PFSK-1 (cell line): ENCODE measurements at regions not wholly inside any gene's neighbourhood (a gene's known extent, or its start where the extent isn't known, plus 50 kb on each side); places are given as distances from the start of the nearest gene placed in this dataset.

Experiments
- FOXP2 ChIP-seq: optimal IDR thresholded peaks from 2 replicates; pipeline ENCODE3; 2011; ENCODE audit warnings: borderline replicate concordance, control low read depth, inconsistent platforms; ENCODE audit not compliant: insufficient read depth; ENCODE audit errors: extremely low read length, extremely low read depth
- POLR2AphosphoS5 ChIP-seq: IDR thresholded peaks from 2 replicates; pipeline ENCODE4 v1.6.1; 2012; ENCODE audit warnings: low read depth, mild to moderate bottlenecking, control low read depth, low read length, moderate library complexity
- SIN3A ChIP-seq: IDR thresholded peaks from 2 replicates; pipeline ENCODE4 v1.6.1; 2012; ENCODE audit warnings: mild to moderate bottlenecking, low read length, moderate library complexity, borderline replicate concordance; ENCODE audit not compliant: insufficient read depth
- TAF1 ChIP-seq: IDR thresholded peaks from 2 replicates; pipeline ENCODE4 v1.6.1; 2012; ENCODE audit warnings: low read length, control low read depth, borderline replicate concordance; ENCODE audit not compliant: insufficient read depth
- TF ChIP-seq, protein P1 (sequence below), 2 experiments: IDR thresholded peaks; 2 replicates each; pipeline versions ENCODE4 v1.6.1 to v1.8.0; 2011 to 2012; ENCODE audit warnings: low read depth in 2 of 2, low read length in 2 of 2, control low read depth in 1 of 2, inconsistent platforms in 1 of 2, mild to moderate bottlenecking in 1 of 2, moderate library complexity in 1 of 2; ENCODE audit not compliant: insufficient read depth in 1 of 2

DNA sequence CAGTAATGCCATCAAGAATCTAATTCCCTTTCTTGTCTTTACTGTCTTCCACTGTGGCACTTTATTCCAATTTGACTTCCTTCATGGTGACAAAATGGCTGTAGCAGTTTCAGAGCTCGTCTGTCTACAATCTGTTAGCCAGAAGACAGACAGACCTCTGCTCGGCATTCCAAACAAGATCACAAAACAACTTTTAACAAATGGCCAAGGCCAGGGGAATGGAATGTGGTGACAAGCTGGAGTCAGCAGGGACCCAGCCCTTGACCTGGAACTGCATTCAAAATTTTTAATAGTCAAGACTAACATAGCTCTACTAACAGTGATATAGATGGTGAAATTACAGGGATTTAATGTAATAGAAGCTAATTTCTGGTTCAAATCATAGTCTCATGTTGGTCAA lies 637.2 kb downstream of the ETS1 start:
- TF ChIP-seq TAF1 (no peak), FOXP2 (no peak), SIN3A (no peak), POLR2AphosphoS5 (no peak)
- TF ChIP-seq, protein P1, sequence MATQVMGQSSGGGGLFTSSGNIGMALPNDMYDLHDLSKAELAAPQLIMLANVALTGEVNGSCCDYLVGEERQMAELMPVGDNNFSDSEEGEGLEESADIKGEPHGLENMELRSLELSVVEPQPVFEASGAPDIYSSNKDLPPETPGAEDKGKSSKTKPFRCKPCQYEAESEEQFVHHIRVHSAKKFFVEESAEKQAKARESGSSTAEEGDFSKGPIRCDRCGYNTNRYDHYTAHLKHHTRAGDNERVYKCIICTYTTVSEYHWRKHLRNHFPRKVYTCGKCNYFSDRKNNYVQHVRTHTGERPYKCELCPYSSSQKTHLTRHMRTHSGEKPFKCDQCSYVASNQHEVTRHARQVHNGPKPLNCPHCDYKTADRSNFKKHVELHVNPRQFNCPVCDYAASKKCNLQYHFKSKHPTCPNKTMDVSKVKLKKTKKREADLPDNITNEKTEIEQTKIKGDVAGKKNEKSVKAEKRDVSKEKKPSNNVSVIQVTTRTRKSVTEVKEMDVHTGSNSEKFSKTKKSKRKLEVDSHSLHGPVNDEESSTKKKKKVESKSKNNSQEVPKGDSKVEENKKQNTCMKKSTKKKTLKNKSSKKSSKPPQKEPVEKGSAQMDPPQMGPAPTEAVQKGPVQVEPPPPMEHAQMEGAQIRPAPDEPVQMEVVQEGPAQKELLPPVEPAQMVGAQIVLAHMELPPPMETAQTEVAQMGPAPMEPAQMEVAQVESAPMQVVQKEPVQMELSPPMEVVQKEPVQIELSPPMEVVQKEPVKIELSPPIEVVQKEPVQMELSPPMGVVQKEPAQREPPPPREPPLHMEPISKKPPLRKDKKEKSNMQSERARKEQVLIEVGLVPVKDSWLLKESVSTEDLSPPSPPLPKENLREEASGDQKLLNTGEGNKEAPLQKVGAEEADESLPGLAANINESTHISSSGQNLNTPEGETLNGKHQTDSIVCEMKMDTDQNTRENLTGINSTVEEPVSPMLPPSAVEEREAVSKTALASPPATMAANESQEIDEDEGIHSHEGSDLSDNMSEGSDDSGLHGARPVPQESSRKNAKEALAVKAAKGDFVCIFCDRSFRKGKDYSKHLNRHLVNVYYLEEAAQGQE (IDR thresholded peaks at IDR 0.05; ENCODE audit: insufficient read depth in 1 of 2, low read depth in 2 of 2, low read length in 2 of 2), result no peak

DNA sequence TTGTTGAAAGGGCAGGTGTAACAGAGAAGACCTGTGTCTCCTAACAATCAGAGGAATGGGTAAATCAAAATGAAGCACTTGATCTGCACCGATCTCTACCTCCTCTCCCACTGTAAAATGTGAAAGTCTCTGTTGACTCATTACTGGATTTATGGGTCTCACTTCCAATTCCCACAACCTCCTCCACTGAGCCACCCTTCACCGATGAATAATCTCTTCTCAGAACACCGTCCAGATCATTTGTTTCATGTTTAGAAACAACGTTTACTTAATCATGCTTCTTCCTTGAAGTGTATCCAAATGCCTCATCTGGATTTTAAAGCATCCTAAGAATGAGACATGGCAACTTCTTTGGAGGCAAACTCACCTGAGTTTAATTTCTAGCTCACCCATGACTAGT lies 643.6 kb downstream of the ETS1 start:
- no peak for TF ChIP-seq SIN3A
- no peak for TF ChIP-seq POLR2AphosphoS5
- no peak for TF ChIP-seq FOXP2
- no peak for TF ChIP-seq TAF1
- TF ChIP-seq, protein P1 (IDR thresholded peaks at IDR 0.05; ENCODE audit: insufficient read depth in 1 of 2, low read depth in 2 of 2, low read length in 2 of 2), result no peak

DNA sequence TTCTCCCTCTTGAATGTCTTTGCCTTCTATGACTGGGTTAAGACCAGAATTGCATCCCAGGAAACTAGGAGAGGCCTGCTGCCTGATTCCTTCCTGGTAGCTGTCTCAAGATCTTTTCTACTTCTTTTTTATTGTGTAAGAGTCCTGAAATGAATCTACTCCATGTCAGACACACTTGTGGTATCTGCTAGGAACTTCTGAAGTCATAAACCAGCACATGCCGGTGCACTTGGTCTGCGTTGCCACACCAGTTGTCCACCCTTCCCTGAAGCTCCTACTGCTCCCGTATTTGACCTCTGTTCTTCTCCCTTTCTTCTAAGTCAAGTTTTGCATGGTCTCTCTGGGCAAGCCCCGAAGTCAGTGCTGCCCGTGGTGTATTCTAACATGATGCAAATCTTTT lies 644.2 kb downstream of the ETS1 start:
- TF ChIP-seq SIN3A, result no peak
- TF ChIP-seq POLR2AphosphoS5, result no peak
- TF ChIP-seq, protein P1 (IDR thresholded peaks at IDR 0.05; ENCODE audit: insufficient read depth in 1 of 2, low read depth in 2 of 2, low read length in 2 of 2), result no peak
- TF ChIP-seq TAF1, result no peak
- no peak for TF ChIP-seq FOXP2

DNA sequence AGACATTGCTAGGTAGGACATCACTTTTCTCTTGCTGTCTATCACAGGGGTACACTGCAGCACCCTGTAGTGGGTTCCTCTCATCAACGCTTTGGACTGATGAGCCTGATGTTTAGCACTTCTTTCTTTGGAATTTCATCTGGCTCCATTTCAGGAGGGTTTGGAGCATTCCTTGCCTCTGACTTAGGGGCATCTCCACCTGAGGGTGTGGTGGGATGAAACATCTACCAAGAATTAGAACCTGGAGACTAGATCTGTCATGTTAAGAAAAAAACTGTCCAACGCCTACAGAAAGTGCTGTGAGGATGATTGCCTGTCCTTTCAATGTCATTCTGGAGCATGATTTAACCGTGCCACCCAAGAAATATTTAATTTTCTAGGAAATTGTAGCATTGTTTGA lies 648.4 kb downstream of the ETS1 start:
- TF ChIP-seq, protein P1 (IDR thresholded peaks at IDR 0.05; ENCODE audit: insufficient read depth in 1 of 2, low read depth in 2 of 2, low read length in 2 of 2), result no peak

DNA sequence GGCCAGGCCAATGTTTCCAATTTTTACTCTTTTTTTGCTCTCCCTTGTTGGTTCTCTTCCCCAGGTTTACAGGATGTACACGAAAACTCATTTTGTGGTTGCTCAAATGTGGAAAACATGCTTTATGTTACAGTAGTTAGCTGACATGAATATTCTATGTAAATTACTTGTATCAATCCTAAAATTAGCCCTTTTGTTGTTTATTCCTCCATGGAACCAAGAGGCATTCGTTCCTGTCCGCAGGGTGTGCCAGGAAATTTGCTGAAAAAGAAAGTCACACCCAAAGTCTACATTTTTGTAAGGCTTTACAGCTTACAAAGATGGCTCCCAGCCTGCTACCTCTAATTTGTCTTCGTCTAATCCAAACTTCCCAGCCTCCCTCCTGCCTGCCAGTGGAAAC lies 652.3 kb downstream of the ETS1 start:
- TF ChIP-seq POLR2AphosphoS5 (no peak), FOXP2 (no peak), TAF1 (no peak), SIN3A (no peak)
- TF ChIP-seq, protein P1 (IDR thresholded peaks at IDR 0.05; ENCODE audit: insufficient read depth in 1 of 2, low read depth in 2 of 2, low read length in 2 of 2), result no peak
